NCI-H187 (cell line): ENCODE measurements at regions not wholly inside any gene's neighbourhood (a gene's known extent, or its start where the extent isn't known, plus 50 kb on each side); places are given as distances from the start of the nearest gene placed in this dataset.

Source experiments
- DNase-seq, 2 experiments: peaks; one replicate each; lab custom pipeline; 2025; lab: John Stamatoyannopoulos, UW

DNA sequence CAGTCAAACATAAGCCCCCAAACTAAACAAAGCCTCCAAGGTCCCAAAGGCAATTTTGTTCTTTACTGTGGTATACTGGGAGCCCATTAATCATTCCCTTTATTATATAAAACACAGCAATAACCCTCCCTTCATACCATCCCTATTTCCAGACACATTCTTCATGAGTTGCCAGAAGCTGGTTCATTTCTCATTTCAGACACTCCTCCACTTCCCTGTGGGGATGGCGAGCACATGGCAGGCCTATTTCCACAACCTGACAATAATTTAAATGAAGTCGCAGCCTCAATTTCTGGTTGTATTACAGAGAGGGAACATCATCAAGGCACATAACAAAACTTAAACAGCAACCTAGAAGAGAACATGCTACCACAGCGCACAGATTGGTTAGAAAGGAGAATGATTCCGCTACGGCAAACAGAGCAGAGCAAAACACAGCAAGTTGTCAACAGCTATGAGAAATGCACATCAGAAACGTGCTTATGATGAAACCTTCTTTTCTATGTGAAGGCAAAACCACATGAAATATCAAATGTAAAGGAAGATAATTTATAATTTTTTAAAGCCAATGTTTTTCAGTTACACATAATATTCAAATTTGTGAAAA is 63.3 kb upstream of the ARHGEF3 start:
- DNase-seq, result no peak

DNA sequence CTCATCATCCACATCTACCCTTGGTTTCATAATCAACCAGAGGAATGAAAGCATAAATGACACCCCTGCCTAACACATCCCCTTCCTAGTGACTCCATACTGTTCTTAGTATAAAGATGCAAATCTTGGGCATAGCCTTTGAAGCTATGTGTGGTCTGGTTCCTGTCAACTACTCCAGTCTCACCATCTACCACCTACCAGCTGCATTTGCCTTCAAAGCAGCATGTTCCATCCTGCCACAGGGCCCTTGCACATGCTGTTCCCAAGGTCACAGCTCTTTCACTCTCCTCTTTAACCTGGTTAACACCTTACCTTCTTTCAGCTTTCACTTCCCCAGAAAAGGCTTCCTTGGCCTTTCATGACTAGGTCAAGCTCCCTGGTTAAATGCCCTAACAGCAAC is 62.3 kb upstream of the ARHGEF3 start:
- no peak for DNase-seq

DNA sequence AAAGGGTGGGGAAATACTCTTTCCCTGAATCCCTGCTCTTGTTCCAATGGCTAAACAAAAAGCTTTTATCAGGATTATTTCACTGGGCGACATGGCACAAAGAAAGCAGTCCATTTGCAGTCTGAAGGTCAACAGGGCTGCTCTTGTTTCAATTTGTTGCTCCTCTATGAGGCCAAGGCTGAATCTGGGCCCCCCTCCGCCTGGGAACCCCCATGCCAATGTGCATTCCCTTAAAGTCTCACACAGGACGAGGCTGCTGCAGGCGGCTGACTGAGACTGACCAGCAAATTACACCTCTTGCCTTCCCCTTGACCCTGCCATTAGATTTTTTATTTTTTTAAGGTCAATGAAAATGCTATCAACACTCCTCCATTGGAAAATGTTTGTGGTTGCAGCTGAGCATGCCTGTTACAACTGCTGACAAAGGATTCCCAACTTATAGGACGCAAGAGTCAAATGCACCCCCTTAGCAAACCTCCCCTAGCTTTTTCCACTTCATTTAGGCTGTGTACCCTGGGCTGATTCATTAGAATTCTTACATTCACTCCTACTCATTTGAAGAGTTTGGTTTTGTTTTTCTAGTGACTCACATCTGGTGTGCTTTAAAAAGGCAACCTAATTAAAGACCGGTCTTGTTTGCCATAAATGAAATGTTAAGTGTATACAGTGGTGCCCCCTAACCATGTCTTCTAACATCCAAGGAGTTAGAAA is 60.8 kb upstream of the ARHGEF3 start:
- no peak for DNase-seq

DNA sequence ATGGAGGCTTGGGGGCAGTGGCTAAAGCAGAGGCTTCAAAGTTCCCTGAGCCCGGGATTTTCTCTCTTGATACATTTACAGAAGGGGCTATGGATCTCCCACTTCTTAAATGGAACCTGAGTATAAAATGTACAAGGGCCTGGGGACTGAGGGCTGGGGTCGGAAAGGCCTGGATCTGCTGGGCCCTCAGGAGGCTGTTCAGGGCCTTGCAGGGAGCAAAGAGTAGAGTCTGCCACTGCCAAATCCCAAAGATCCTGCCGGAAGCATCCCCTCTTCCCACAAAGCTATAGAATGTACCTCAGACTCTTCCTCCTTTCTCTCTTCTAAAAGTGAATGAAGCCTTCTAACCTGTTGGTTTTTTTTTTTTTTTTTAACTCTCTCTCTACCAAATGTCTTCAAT is 59.8 kb upstream of the ARHGEF3 start:
- DNase-seq, result no peak

DNA sequence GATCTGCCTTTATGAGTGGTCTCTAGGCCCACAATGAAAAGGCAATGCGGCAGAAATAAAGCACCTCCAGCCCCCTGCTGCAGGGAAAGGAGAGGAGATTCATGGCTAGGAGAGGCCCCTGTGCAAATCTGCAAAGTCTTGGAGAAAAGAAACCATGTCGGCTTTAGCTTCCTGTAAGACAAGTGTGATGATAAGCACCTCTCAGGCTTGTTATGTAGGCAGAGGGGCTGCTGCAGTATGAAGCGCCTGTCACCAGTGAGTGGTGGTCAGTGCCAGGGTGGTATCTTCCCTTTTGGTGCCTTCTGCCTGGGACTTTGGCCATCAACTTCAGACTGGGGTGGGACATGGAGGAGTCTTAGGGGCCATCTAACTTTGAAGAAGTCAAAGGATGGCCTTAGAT is 59.2 kb upstream of the ARHGEF3 start:
- no peak for DNase-seq

DNA sequence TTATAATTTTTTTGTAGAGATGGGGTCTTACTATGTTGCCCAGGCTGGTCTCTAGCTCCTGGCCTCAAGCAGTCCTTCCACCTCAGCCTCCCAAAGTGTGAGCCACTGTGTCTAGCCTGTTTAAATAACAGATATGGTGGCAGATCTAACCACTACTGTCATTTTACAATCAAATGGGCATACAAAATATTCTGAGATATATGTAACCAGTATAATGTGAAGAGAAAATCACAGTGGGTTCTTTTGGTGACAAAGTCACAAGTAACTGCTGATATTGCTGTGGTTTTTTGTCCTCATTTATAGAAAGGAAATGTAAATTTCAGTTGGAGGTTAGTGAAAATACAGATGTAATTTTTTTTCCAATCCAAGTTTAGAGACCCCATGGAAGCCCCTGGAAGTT is 58.6 kb upstream of the ARHGEF3 start:
- no peak for DNase-seq

DNA sequence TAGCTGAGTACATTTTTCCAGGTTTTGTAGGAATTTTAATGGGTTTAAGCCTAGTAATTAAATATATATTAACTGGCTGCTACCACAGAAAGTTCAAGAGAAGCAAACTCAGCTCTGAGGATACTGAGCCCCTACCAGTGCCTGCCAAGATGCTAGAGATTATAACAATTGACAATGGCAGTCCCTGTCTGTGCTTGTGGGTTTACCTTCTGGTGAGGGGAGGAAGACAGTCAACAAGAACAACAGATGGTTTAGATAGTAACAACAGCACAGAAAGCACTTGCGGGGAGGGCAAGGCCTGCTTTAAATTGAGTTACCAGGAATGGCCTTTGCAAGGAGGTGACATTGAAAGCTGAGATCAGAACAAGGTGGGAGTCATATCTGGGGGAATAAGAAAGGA is 56.6 kb upstream of the ARHGEF3 start:
- no peak for DNase-seq

DNA sequence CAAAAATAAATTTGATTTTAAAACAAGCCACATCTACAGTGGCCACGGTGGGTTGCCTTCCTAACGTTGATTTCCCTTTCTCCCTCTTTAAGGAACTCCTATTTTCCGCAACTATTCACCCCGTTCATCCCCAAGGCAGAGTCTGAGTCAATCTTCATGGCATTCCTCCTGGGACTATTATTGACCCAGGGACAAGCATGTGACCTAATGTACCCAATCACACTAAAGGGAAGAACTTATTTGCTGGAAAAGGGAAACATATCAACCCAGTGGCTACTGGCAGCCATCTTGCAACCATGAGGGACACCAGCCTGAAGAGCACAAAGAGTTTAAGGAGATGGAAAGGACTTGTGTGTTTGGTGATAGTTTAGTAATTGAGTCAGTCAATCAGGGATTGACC is 55.4 kb upstream of the ARHGEF3 start:
- DNase-seq, result no peak

DNA sequence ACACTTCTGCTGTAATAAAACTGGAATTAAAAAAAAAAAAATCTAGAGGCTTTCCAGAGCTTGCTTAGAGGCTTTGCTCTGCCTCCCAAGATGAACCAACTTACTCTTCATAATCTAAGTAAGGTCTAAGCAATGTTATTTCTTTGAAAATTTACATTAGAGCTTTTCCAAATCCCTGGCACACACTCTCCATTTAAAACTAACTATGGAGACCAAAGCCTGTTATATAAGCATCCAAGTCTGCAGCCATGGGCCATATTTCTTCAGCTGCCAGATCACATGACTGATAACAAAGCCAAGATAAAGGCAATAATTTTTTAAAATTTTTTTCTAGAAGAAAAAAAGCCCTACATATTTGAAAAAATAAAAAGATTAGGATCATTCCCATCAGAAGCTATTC is 55.0 kb upstream of the ARHGEF3 start:
- no peak for DNase-seq

DNA sequence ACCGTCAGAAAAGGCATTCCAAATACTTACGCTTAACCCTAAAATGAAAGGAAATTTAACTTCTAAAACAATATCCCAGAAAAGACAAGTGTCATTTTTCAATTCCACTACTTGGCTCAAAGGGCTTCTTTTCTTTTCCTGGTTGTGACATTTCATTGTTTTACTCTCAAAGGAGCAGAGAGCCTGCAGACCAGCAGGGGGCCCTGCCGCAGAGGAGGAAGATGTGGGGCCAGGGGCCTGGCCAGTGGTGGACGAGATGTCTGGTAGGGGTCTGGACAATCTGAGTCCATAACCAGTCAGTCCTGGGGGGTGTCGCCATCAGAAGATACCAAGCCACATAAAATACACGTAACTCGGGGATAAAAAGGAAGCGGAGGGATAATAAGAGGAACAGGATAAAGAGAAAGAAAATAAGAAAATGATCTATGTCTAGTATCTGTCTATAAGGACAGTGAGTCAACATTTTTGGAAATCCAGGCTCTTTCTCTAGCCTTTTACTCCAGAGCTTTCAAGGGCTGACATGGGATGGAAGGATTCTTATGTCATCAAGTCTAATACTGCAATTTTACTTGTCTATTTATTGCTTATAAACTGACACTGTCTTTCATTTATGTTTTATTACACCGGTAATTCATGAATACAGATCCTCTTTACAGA is 54.2 kb upstream of the ARHGEF3 start:
- no peak for DNase-seq

DNA sequence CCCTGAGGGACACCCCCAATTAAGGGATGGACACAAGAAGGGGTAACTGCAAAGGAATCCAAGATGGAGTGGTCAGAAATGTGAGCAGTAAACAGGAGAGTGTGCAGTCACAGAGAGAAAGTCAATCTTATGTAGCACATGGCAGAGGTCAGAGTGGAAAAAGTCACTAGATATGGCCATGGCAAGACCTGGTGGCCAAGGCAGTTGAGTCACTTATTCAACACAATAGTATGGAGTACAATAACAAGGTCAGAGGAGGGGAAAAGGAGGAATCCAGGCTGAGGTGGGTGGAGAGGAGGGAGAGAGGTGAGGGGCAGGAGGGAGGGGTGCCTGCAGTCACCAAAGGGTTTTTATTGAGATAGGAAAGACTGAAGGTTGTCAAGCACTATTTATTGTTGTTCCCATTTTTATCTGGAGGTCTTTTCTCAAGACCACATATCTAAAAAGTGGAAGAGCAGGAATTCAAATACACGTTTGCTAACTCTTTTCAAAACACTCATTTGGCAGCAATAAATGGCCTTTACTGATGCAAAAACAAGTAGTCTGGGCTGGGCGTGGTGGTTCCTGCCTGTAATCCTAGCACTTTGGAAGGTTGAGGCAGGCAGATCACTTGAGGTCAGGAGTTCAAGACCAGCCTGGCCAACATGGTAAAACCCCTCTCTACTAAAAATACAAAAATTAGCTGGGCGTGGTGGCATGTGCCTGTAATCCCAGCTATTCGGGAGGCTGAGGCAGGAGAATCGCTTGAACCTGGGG is 53.3 kb upstream of the ARHGEF3 start:
- DNase-seq, result no peak

DNA sequence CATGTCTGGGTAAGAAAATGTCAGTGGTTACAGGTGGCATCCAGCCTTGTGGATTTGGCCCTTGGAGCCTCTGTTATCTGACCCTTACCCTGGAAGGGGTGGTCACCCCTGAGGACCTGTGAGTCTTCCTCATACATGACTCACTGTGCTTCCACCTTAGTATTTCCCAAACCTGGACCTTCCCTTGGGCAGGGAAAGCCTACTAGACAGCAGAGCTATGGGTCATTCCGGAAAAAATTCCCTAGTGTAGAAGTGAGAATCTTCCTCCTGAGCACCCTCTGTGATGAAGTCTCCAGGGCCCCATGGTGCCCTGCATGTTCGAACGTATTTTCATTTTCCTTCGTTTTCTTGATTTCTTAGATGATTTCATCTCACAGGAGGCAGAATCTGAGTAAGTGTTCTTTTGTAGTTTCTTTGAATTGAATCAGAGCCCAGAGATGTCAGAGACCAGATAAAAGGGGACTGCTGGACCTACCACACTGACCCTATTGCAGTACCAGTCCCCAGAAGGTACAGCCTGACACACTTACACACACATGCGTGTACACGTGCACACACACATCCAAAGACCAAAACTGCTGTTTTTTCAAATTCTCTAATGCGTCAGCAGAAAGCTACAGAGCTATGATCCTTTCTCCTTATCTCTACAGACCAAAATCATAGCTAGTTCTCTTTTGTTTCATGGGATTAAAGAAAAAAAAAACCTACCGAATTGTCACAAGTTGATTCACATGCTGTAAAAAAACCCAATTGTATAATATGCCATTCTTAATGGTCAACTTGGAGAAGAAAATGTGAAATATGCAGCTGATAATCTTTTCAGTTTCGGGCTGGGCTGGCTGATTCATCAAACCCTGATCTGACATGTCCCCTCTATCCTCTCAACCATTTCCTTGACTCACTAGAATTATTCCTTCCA is 50.5 kb upstream of the ARHGEF3 start:
- DNase-seq, result no peak
